Upper lobe of left lung (tissue), 6 donors: ENCODE measurements at regions not wholly inside any gene's neighbourhood (a gene's known extent, or its start where the extent isn't known, plus 50 kb on each side); places are given as distances from the start of the nearest gene placed in this dataset.
A peak's percentile ranks its signal among the peaks of the same experiment; 100 is the strongest.
"Not testable (repeated sequence)": the region's sequence is repeated elsewhere in the genome, so short reads cannot be mapped to it uniquely, and the experiment has no call there.

Experiments
- ATAC-seq, 2 donors: fragments of 200-7000 bp; cut with Tn5 transposase; one replicate each; pipeline ENCODE4 v1.9.1; 2022; ENCODE audit warnings: mild to moderate bottlenecking in 2 of 2, moderate library complexity in 2 of 2; ENCODE audit not compliant: low FRiP score in 2 of 2
- DNase-seq, 2 donors: peaks; one replicate each; pipeline ENCODE4 v3.0.0-alpha.2; 2019 to 2020
- H3K27ac ChIP-seq, 4 donors: fragments of 200-600 bp; sonication (generic); one replicate each; pipeline ENCODE4 v1.5.1; 2016 to 2019
- H3K27me3 ChIP-seq, 4 donors: fragments of 200-600 bp; sonication (generic); one replicate each; pipeline ENCODE4 v1.5.1; 2017 to 2019
- H3K36me3 ChIP-seq, 4 donors: fragments of 200-600 bp; sonication (generic); one replicate each; pipeline ENCODE4 v1.5.1; 2016 to 2019
- H3K4me1 ChIP-seq, 4 donors: fragments of 200-600 bp; sonication (generic); one replicate each; pipeline ENCODE4 v1.5.1; 2018 to 2019
- H3K4me3 ChIP-seq, 4 donors: fragments of 200-600 bp; sonication (generic); one replicate each; pipeline ENCODE4 v1.5.1; 2017 to 2019; ENCODE audit warnings: mild to moderate bottlenecking in 2 of 4, moderate library complexity in 1 of 4
- H3K9me3 ChIP-seq, 4 donors: fragments of 200-600 bp; sonication (generic); one replicate each; pipeline ENCODE4 v1.5.1; 2018 to 2019
- CTCF ChIP-seq, 6 experiments: fragments of 450-650 bp in 4 of 6; fragments of 200-600 bp in 2 of 6; sonication (generic) in 2 of 6; IDR thresholded peaks; one replicate each; pipeline ENCODE4 v1.5.1; 2016 to 2019; ENCODE audit warnings: antibody characterized with exemption in 6 of 6
- EP300 ChIP-seq, 4 donors: sonication (generic); formaldehyde crosslinking; IDR thresholded peaks; one replicate each; pipeline ENCODE4 v1.5.1; 2017; ENCODE audit warnings: antibody characterized with exemption in 4 of 4, control low read depth in 2 of 4
- POLR2A ChIP-seq, 4 donors: fragments of 450-650 bp; IDR thresholded peaks; one replicate each; pipeline ENCODE4 v1.5.1; 2016 to 2017; ENCODE audit warnings: antibody characterized with exemption in 4 of 4, mild to moderate bottlenecking in 2 of 4
- POLR2AphosphoS5 ChIP-seq, 2 donors: sonication (generic); formaldehyde crosslinking; IDR thresholded peaks; one replicate each; pipeline ENCODE4 v1.5.1; 2017; ENCODE audit warnings: antibody characterized with exemption in 2 of 2
- WGBS, 2 donors: methylation state at CpG; one replicate each; pipeline ENCODE4 v1.1.5; 2017 to 2018; 5-methylcytosine and 5-hydroxymethylcytosine counted together
- donor health status: DM: no; HTN: no; CAD: no; lungs with moderate emphysema.
- donor health status: DM: no; HTN: yes; CAD: no; lungs with severe emphysema.

DNA sequence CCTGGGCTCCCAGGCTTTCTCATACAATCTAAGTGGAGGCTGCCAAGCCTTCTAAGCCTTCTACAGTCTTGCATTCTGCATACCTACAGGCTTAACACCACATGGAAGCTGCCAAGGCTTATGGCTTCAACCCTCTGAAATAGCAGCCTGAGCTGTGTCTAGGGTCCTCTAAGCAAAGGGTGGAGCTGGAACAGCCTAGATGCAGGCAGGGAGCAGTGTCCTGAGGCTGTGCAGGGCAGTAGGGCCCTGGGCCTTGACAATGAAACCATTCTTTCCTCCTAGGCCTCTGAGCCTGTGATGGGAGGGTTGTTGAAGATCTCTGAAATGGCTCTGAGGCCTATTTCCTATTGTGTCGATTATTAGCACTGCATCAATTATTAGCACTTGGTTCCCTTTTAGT is 150.9 kb upstream of the GRK3 start:
- Histone ChIP-seq H3K27me3 (no peaks in the 10 kb centered on the region), H3K4me1 (peaks cover 0 to under 1% (median 0%) of the 10 kb centered on the region in 4 donors), H3K27ac (no peak overlapping the region), H3K36me3 (no peaks in the 10 kb centered on the region), H3K9me3 (no peaks in the 10 kb centered on the region), H3K4me3 (no peak overlapping the region)
- DNase-seq (no peak), ATAC-seq (no peak)
- TF ChIP-seq POLR2AphosphoS5 (IDR thresholded peaks at IDR 0.05) (no peak), POLR2A (IDR thresholded peaks at IDR 0.05) (no peak), CTCF (IDR thresholded peaks at IDR 0.05) (no peak), EP300 (IDR thresholded peaks at IDR 0.05) (no peak)
- 100% methylated on average over 1 of the region's 1 CpG for WGBS, 2 donors

GRCh38 chr22:25415731-25416130 is 148.7 kb upstream of the GRK3 start:
- not testable (repeated sequence) for H3K9me3 ChIP-seq, H3K27me3 ChIP-seq, H3K36me3 ChIP-seq, DNase-seq, H3K27ac ChIP-seq, H3K4me3 ChIP-seq, ATAC-seq
- H3K4me1 ChIP-seq = peaks cover 12 to 22% (median 19%) of the 10 kb centered on the region in 4 donors
- WGBS, 2 donors = 75 to 83% methylated on average over 4 of the region's 4 CpGs

GRCh38 chr22:25417826-25418225 is 146.6 kb upstream of the GRK3 start:
- peaks cover 21 to 33% (median 28%) of the 10 kb centered on the region in 4 donors for H3K4me1 ChIP-seq
- not testable (repeated sequence) for DNase-seq, H3K4me3 ChIP-seq, H3K9me3 ChIP-seq, ATAC-seq, H3K27ac ChIP-seq, H3K36me3 ChIP-seq
- 46 to 92% methylated on average over 2 of the region's 2 CpGs for WGBS, 2 donors
- peaks cover 0 to 18% (median 11%) of the 10 kb centered on the region in 4 donors for H3K27me3 ChIP-seq

DNA sequence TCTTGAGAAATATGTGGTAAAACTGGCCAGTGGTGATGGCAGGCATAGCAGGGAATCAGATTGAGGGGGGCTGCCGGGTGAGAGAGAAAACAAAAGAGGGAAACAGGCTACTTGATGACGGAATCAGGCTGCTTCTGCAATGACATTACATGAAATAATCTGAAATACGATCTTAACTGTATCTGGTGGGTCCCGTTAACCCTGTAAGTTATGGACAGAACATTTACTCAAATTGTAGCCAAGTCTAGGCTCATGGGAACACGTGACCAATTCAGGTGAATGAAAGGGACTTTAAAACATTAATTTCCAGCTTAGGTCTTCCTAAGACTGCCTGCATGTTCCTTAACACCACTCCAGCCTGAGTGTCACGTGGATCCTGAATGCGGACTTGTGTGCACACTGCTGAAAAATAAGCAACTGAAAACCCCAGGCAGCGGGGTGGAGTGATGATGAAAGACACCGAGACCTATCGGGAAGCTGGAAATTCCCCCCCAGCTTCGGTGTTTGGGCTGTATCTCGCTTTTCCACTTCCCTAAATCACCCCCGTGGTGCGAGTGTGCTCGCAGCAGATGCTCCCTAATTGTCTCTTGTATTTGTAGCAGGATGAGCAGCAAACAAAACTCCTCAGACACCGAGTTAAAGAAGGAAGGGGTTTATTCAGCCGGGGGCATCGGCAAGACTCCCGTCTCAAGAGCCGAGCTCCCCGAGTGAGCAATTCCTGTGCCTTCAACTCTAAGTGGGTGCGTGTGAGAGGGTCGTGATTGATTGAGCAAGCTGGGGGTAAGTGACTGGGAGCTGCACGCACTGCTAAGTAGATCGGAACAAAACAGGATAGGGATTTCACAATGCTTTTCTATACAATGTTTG is 145.0 kb upstream of the GRK3 start:
- DNase-seq (peak in 1 of 2 donors; percentile 84), ATAC-seq (peak; percentile 73 to 74)
- peaks cover 0 to 18% (median 11%) of the 10 kb centered on the region in 4 donors for H3K27me3 ChIP-seq
- TF ChIP-seq EP300 (IDR thresholded peaks at IDR 0.05) (no peak), POLR2A (IDR thresholded peaks at IDR 0.05) (peak in 1 of 4 donors; percentile 18)
- H3K36me3 ChIP-seq = no peaks in the 10 kb centered on the region
- no peaks in the 10 kb centered on the region for H3K9me3 ChIP-seq
- peak overlapping the region in 2 of 4 donors; percentile 39 to 42 for H3K27ac ChIP-seq
- H3K4me1 ChIP-seq = peaks cover 21 to 33% (median 28%) of the 10 kb centered on the region in 4 donors
- H3K4me3 ChIP-seq = peak overlapping the region in 3 of 4 donors; percentile 13 to 38 (median 33)
- WGBS, 2 donors = 3 to 4% methylated on average over 23 to 25 of the region's 25 CpGs

DNA sequence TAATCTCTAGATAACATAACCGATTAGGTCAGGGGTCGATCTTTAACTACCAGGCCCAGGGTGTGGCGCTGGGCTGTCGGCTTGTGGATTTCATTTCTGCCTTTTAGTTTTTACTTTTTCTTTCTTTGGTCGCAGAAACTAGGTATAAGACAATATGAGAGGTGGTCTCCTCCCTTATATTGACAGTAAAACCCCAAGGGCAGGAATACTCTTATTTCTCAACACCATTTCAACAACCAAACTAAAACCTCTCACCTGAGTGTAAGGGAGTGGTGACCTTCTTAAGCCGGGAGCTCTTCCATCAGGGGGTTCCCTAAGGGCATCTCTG is 144.4 kb upstream of the GRK3 start:
- H3K4me3 ChIP-seq = peak overlapping the region in 2 of 4 donors; percentile 33 to 38
- WGBS, 2 donors = 27 to 40% methylated on average over 6 of the region's 6 CpGs
- ATAC-seq, DNase-seq, H3K9me3 ChIP-seq, H3K36me3 ChIP-seq: not testable (repeated sequence)
- H3K27ac ChIP-seq = peak overlapping the region in 1 of 4 donors; percentile 39
- H3K4me1 ChIP-seq = peaks cover 21 to 33% (median 28%) of the 10 kb centered on the region in 4 donors
- peaks cover 0 to 18% (median 11%) of the 10 kb centered on the region in 4 donors for H3K27me3 ChIP-seq

GRCh38 chr22:25420471-25420924 is 144.0 kb upstream of the GRK3 start:
- WGBS, 2 donors = 20 to 37% methylated on average over 7 to 20 of the region's 21 CpGs
- peak in 1 of 2 donors; percentile 51 for DNase-seq
- H3K4me1 ChIP-seq = peaks cover 21 to 33% (median 28%) of the 10 kb centered on the region in 4 donors
- no peaks in the 10 kb centered on the region for H3K36me3 ChIP-seq
- no peak for TF ChIP-seq CTCF (IDR thresholded peaks at IDR 0.05)
- TF ChIP-seq POLR2AphosphoS5 (IDR thresholded peaks at IDR 0.05) = no peak
- TF ChIP-seq POLR2A (IDR thresholded peaks at IDR 0.05) = no peak
- TF ChIP-seq EP300 (IDR thresholded peaks at IDR 0.05) = no peak
- no peak overlapping the region for H3K27ac ChIP-seq
- ATAC-seq = no peak
- peak overlapping the region in 3 of 4 donors; percentile 37 to 45 (median 38) for H3K4me3 ChIP-seq
- no peaks in the 10 kb centered on the region for H3K9me3 ChIP-seq
- H3K27me3 ChIP-seq = peaks cover 0 to 18% (median 11%) of the 10 kb centered on the region in 4 donors
